ENCODE measurements at regions not wholly inside any gene's neighbourhood (a gene's known extent, or its start where the extent isn't known, plus 50 kb on each side); places are given as distances from the start of the nearest gene placed in this dataset.

- no peak for DNase-seq
Measured at GRCh38 chr5:117095346-117096332, 521.0 kb upstream of the SEMA6A start.

GRCh38 chr5:117094114-117094815, 519.6 kb upstream of the SEMA6A start:
- no peak for DNase-seq

GRCh38 chr5:117093653-117094052, 519.0 kb upstream of the SEMA6A start:
- no peak for DNase-seq

GRCh38 chr5:117089001-117089400, 514.4 kb upstream of the SEMA6A start:
- no peak for DNase-seq

GRCh38 chr5:117088176-117088575, 513.6 kb upstream of the SEMA6A start:
- no peak for DNase-seq

- no peak for DNase-seq
Measured at GRCh38 chr5:117084067-117084466, 509.4 kb upstream of the SEMA6A start.

GRCh38 chr5:117082977-117083376, 508.4 kb upstream of the SEMA6A start:
- no peak for DNase-seq

GRCh38 chr5:117077142-117077541, 502.5 kb upstream of the SEMA6A start:
- no peak for DNase-seq

- DNase-seq, result no peak
Measured at GRCh38 chr5:117072439-117072838, 497.8 kb upstream of the SEMA6A start.

GRCh38 chr5:117065800-117066199, 491.2 kb upstream of the SEMA6A start:
- DNase-seq, result no peak

- DNase-seq, result no peak
Measured at GRCh38 chr5:117065161-117065560, 490.5 kb upstream of the SEMA6A start.

GRCh38 chr5:117060099-117060498, 485.5 kb upstream of the SEMA6A start:
- DNase-seq, result no peak

GRCh38 chr5:117058740-117059139, 484.1 kb upstream of the SEMA6A start:
- no peak for DNase-seq

GRCh38 chr5:117055517-117055916, 480.9 kb upstream of the SEMA6A start:
- DNase-seq, result no peak

- DNase-seq, result no peak
Measured at GRCh38 chr5:117054911-117055310, 480.3 kb upstream of the SEMA6A start.

GRCh38 chr5:117054141-117054540, 479.5 kb upstream of the SEMA6A start:
- no peak for DNase-seq

GRCh38 chr5:117041926-117042595, 467.4 kb upstream of the SEMA6A start:
- DNase-seq, result no peak

GRCh38 chr5:117039035-117039434, 464.4 kb upstream of the SEMA6A start:
- DNase-seq, result no peak

GRCh38 chr5:117027384-117027783, 452.8 kb upstream of the SEMA6A start:
- DNase-seq, result no peak

- DNase-seq, result no peak
Measured at GRCh38 chr5:117020999-117021398, 446.4 kb upstream of the SEMA6A start.

GRCh38 chr5:117013280-117013877, 438.8 kb upstream of the SEMA6A start:
- no peak for DNase-seq

- no peak for DNase-seq
Measured at GRCh38 chr5:117010574-117010973, 436.0 kb upstream of the SEMA6A start.

GRCh38 chr5:116998024-116998423, 423.4 kb upstream of the SEMA6A start:
- no peak for DNase-seq

Measured in CD4-positive, alpha-beta T cell treated with Interleukin-17A for 4 hours (primary cell).